ENCODE measurements at regions not wholly inside any gene's neighbourhood (a gene's known extent, or its start where the extent isn't known, plus 50 kb on each side); places are given as distances from the start of the nearest gene placed in this dataset.
"Not testable (repeated sequence)": the region's sequence is repeated elsewhere in the genome, so short reads cannot be mapped to it uniquely, and the experiment has no call there.

GRCh38 chrX:122238801-122239200 lies 945.3 kb upstream of the GRIA3 start:
- no peak for DNase-seq

- DNase-seq = no peak
These were observed 942.1 kb upstream of the GRIA3 start for GRCh38 chrX:122241959-122242358.

- no peak for DNase-seq
These were observed 940.0 kb upstream of the GRIA3 start for GRCh38 chrX:122244080-122244479.

GRCh38 chrX:122245175-122245574 lies 938.9 kb upstream of the GRIA3 start:
- DNase-seq = no peak

- DNase-seq = no peak
These were observed 938.1 kb upstream of the GRIA3 start for GRCh38 chrX:122245943-122246342.

- DNase-seq = no peak
These were observed 937.1 kb upstream of the GRIA3 start for GRCh38 chrX:122246937-122247336.

- no peak for DNase-seq
These were observed 935.4 kb upstream of the GRIA3 start for GRCh38 chrX:122248681-122249080.

GRCh38 chrX:122252454-122252853 lies 931.6 kb upstream of the GRIA3 start:
- no peak for DNase-seq

GRCh38 chrX:122268353-122268752 lies 915.7 kb upstream of the GRIA3 start:
- no peak for DNase-seq

- DNase-seq = no peak
These were observed 914.8 kb upstream of the GRIA3 start for GRCh38 chrX:122269243-122269781.

GRCh38 chrX:122270809-122271494 lies 913.1 kb upstream of the GRIA3 start:
- no peak for DNase-seq

GRCh38 chrX:122272011-122272410 lies 912.1 kb upstream of the GRIA3 start:
- DNase-seq = no peak

GRCh38 chrX:122279746-122280145 lies 904.3 kb upstream of the GRIA3 start:
- DNase-seq = no peak

- not testable (repeated sequence) for DNase-seq
These were observed 884.3 kb upstream of the GRIA3 start for GRCh38 chrX:122299822-122300221.

GRCh38 chrX:122301491-122301890 lies 882.6 kb upstream of the GRIA3 start:
- DNase-seq = no peak

- DNase-seq = no peak
These were observed 880.3 kb upstream of the GRIA3 start for GRCh38 chrX:122303761-122304160.

GRCh38 chrX:122344816-122345215 lies 839.3 kb upstream of the GRIA3 start:
- no peak for DNase-seq

- no peak for DNase-seq
These were observed 820.8 kb upstream of the GRIA3 start for GRCh38 chrX:122363112-122363795.

GRCh38 chrX:122375533-122375932 lies 808.5 kb upstream of the GRIA3 start:
- DNase-seq = not testable (repeated sequence)

- no peak for DNase-seq
These were observed 795.1 kb upstream of the GRIA3 start for GRCh38 chrX:122389005-122389404.

GRCh38 chrX:122418758-122419157 lies 765.3 kb upstream of the GRIA3 start:
- no peak for DNase-seq

- no peak for DNase-seq
These were observed 762.5 kb upstream of the GRIA3 start for GRCh38 chrX:122421434-122422121.

- DNase-seq = no peak
These were observed 761.5 kb upstream of the GRIA3 start for GRCh38 chrX:122422547-122422946.

- DNase-seq = no peak
These were observed 749.1 kb upstream of the GRIA3 start for GRCh38 chrX:122434942-122435341.
